GM19467 (cell line): ENCODE measurements at regions not wholly inside any gene's neighbourhood (a gene's known extent, or its start where the extent isn't known, plus 50 kb on each side); places are given as distances from the start of the nearest gene placed in this dataset.

ENCODE experiments used
- ATAC-seq: cut with Tn5 transposase; IDR thresholded peaks from one replicate; pipeline ENCODE4 v1.9.1; 2021; ENCODE audit warnings: mild to moderate bottlenecking, moderate library complexity; ENCODE audit not compliant: unreplicated experiment

DNA sequence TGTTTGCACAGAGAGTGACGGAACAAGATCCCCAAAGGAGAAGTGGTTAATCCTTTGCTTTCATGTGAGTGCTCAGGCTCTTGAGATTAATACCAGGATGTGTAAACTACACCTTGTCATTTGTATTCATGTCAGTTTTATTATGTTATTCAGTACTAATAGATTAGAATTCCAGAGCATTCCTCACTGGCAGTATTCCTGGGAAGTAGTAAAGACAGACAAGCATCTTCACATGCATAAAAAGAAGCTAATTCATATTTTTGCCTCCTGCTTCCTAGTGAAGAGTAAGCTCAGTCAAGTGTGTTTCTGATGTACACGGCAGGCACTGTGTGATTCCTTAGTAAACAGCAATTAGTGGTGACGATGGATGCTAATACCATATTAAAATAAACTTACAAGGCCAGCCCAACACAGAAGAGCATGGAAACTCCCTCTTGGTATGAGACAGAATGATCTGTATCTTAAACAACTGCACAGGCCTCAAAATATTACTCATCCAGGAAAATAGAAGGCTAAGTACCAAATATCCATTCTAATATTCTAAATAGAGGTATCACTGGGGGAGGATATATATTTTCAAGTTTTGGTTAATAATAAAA, 336.8 kb upstream of the MCTP2 start:
- no peak for ATAC-seq

DNA sequence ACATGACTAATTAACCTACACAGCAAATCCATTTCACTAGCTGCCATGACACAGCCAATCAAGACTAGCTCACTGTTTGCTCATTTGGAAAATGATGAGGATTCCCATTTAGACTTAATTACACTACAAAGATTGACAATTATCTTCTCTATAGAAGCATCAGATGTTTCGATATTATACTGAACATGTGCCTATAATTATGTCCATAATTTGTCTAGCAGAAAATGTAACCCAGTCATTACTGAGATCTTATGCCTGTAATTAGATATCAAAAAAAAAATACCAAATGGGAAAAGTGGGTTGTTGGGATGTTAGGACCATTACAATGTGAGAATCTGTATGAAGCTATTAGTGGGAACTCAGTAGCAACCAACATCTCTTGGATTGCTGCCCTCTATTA, 344.2 kb upstream of the MCTP2 start:
- ATAC-seq = no peak

DNA sequence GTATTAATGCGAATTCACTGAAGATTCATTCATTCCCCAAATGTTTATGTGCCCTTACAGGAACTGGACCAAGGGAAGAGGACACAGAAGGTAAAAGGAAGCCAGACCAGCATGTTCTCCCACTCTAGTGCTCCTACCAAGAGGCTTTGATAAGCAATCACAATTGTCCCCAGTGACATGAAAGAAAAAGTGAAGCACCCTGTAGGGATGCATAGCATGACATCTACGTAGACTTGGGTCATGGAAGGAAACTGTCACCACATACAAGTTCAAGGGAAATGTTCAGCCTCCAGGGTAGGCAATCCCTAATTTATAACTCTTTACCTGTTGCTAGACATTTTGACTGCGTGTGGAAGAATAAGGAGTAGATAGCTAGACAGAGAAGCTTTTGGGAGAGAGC, 348.6 kb upstream of the MCTP2 start:
- ATAC-seq = no peak

DNA sequence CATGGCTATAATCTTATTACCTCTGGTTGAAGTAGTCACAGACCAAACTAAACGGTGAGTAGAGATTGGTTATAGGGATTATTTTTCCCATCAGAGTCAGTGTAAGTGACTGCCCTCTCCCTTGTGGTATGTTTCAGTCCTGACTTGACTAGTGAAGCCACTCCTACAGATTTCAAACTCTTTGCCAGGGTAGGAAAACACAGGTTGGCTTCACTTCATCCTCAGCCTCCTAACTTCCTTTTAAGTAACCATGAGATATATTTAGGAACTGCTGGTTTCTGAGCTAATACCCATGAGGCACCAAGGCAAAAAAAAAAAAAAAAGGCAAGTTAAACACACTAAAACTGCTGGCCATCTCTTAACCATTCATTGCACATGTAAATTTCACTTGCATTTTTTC, 349.2 kb upstream of the MCTP2 start:
- ATAC-seq = no peak

DNA sequence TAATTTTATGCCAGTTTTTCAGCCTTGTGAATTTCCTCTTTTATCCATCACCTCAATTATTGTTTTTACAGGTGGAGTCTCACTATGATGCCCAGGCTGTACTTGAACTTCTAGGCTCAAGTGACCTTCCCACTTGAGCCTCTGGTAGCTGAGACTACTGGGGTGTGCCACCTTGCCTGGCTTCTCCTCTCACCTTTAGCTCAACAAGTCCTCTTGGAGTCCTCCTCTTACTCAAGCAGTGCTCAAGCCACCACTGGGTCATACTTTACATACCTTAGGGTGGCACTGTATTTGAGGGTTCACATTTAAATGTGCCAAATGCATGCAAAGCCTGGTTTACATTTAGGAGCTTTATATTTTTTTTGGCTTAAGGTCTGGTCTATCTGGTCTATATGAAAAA, 350.1 kb upstream of the MCTP2 start:
- ATAC-seq = no peak

DNA sequence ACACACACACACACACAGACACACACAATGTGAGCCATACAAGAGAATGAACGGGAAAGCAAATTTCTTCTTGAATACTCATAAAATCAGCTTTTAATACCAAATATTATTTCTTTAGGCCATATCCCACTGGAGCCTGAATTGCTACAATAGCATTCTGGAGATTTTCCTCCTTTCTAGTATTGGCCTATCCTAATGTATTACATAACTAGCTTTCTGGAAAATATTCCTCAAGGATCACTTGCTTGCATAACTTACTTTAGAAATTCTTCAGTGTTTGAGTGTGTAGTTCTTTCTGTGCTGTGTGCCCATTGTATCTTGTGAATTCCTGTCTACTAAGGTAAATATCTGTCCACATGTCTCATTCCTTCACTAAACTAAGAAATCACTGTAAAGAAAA, 351.0 kb upstream of the MCTP2 start:
- ATAC-seq = no peak

DNA sequence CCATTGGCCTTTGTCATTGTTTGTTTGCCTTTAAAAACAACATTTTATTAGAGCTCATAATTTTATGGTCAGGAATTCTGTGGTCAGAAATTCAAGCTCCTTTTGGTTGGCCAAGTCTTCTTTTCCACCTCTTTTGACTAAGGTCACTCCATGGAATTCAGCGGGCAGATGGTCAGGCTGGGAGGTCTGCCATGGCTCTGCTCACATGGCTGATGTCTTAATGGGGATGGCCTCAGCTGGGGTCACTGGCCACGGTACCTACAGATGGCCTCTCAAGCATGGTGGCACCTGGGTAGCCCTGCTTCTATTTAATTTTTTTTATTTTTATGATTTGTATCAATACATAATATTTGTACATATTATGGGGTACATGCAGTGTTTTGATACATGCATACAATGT, 360.8 kb upstream of the MCTP2 start:
- no peak for ATAC-seq

DNA sequence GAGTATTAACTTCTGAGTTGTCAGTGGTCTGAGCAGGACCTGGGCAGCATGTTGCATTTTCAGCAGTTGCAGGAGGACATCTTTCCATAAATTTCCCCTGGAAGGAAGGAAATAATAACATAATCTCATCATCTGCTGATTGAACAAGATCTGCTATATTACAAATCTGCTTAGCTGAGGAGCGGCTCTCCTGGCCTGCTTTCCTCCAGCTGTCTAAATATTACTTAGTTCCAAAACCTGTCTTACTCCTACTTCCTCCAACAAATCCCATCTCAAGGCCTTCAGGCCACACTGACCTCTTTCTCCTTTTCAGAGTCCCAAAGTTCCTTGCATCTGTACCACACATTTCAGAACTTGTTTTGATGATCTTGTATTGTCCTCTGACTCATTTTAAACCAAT, 364.4 kb upstream of the MCTP2 start:
- ATAC-seq = no peak

DNA sequence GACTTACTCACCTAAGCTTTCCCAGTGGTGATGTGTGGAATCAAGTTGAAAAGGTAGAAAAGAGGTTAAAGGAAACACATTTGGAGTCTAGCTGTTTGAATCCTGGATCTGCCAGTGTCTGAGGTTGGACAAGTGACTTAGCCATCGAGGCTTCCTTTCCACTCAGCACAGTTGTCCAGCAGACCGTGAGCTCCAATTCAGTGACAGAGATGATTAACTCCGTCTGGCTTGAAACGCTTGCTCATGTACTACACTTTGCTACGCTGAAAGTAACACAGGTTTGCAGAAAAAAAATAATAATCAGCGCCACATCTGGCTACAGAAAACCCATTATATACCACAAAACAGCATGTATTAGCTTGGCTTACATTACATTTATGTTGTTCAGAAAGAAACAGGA, 364.9 kb upstream of the MCTP2 start:
- no peak for ATAC-seq

DNA sequence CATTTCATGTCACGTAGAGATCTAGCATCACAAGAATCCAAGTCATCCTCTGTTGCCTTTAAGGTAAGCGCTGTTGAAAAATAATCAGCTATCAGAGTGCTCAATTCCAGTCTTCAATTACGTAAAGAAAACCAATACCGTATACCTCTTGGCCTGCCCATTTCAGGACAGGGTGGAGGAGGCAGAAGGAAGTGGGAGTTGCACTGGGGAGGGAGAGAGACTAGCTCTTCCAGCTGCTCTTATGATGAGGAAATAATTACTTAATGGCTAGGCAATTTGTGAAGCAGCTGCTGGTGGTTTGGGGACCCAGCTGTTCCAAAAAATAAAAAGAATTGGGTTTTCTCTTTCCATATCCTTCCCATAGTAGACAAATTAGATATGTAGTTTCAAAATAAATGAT, 365.8 kb upstream of the MCTP2 start:
- ATAC-seq = no peak

DNA sequence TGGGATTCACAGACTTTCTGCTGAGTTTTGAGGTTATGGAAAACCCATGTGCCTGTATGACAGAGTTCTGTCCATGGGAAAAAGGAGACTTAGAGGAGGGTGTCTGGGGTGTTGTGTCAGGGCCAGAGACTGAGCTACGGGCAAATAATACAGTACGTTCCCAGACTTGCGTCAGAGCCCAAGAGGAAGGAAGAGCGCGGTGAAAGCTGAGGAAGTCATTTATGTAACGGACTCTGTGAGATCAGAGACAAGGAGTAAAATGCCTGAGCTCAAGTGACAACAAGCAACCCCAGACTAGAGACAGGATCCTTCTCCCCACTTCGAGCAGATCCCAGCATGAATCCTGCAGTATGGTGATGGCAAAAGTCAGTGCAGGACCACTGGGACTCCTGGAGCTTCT, 368.6 kb upstream of the MCTP2 start:
- no peak for ATAC-seq

DNA sequence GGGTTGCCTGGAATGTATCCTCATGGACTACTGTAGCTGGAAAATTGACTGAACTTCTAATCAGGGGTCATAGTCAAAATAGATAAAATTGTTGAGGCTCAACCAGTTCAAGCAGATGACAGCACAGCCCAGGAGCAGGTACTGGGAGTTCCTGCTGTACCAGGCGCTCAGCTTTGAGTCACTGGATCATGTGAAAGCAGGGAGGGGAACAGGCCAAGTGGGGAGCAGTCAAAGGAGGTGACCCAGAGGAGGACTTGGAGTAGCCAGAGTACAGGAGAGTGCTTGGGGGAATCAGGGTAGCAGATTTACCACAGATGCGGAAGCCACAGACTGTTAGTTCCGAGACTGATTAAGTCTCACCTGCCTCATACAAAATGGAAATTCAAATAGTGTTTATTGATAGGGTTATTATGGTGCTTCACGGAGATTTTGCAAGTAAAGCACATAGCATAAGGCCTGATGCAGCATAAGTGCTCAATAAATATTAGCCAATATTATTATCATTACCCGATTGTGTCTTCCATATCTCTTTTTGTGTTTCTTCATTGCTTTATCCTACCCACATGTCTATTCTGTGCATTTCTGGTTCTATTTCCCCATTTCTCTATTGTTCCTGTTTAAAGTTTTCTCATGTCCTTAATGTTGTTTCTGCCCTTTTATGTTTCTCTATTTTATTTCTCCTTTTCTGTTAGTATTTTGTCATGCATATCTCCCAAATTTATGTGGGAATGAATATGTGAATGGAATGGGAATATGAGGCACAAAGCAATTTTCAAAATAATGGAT, 369.2 kb upstream of the MCTP2 start:
- no peak for ATAC-seq

DNA sequence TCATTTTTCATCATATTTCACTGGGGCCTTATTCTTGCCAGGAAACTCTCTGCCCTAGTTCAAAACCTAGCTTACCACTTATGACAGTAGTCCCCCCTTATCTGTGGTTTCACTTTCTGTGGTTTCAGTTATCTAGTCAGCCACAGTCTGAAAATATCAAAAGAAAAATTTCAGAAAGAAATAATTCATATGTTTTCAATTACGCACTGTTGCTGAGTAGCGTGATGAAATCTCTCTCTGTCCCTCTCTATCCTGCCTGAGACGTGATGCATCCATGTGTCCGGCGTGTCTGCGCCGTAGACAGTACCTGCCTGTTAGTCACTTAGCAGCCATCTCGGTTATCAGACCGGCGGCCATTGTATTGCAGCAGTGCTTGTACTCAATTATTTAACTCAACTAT, 369.9 kb upstream of the MCTP2 start:
- ATAC-seq = no peak

DNA sequence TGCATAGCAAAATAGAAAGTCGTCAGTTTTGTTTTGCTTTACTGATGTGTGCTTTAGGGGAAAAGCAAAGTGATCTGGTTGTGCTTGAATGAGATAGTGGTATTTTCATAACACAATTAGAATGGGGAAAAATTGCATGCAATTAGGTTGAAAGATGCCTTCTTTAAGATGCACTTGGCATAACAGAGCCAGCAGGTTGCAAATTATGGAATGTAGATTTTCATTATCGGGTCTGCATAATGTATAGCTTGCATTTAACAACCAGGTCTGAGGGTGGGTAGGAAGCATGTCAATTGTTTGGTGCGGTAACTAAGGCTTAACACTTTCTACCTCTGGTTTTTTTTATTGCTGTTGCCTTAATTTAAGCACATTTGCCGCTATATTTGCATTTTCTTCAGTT, 370.7 kb upstream of the MCTP2 start:
- no peak for ATAC-seq

DNA sequence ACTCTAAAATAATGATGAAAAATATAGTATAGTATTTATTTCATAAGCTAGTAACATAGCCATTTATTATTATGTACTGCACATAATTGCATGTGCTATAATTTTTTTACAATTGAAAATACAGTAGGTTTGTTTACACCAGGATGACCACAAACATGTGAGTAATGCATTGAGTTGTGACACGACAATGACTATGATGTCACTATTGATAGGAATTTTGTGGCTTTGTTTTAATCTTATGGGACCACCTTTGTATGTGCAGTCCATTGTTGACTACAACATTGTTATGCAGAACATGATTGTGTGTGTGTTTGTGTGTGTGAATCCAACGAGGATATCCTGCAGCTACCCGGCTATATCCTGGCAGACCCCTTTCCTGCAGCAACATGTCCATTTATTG, 372.2 kb upstream of the MCTP2 start:
- no peak for ATAC-seq

DNA sequence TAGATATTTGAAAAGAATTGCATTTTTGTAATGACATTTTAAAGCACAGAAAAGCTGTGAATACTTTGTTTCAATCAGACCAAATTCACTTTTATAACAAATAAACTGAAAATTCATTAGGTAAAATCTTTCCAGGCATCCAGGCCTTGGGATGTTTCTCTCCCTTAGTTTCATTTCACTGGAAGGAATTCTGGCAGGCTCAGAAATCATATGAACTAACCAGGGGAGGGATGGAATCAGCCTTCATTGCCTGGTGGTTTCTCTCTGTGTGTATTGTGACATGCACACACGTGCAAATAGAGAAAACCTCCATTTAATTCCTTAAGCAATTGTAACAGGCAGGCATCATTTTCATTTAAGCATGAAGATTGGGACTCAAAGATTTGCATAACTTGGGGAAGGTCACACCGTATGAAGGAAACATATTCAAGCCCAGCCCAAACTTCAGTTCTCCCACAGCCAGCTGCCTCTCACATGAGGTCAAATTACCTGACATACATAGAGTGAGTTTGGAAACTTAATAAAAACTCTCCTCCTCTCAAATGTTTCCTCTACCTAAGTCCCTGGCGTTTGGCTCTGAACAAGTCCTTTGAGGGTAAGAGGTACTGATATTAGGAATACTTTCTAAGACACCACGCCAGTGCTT, 376.1 kb upstream of the MCTP2 start:
- no peak for ATAC-seq

DNA sequence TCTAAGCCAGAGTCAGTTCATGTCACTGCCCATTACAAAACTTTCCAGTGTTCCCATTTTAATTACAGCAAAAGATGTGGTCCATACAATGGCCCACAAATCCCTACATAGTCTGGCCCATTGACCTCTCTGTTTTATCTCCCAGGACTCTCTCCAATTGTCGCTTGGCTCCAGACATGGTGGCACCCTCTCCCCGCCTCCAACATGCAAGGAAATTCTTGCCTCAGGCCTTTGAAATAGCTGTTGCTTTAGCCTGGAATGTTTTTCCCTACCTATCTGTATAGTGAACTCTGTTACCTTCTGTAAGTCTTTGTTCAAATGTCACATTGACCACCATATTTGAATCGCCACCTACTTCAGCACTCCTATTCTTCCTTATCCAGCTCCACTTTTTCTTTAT, 377.3 kb upstream of the MCTP2 start:
- no peak for ATAC-seq

DNA sequence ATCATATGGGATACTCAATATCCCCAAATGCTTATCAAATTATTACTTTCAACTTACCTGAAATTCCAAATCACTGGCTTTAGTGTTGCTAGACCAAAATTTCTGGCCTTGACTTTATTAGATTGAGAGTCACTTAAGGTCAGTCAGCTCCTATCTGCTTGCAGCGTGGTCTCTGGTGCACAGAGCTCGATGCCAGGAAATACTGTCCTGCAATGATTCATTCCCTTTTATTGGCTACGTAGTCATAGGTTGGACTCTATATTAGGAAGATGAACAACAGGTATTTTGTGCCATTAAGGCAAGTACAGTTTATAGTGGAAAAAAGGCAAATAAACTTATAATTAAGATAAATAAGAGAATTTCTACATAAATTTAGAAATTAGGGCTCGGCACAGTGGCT, 378.6 kb upstream of the MCTP2 start:
- no peak for ATAC-seq

DNA sequence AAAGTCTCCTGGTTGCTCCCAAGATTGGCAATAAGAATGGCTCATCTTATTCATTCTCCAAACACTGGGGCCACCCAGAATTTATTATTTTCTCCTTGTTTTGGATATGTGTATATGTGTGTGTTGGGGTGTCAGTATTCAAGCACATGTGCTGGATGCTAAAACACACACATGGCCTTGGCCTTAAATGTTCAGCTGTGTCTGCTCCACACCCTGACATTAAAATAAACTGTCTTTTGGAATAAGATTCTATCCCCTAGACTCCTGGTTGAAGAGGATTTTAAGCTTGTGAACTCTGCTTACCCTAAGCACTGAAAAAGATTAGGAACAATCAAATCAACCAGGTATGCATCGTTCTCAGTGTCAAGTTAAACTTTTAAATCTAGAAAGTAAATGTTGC, 382.9 kb upstream of the MCTP2 start:
- no peak for ATAC-seq

DNA sequence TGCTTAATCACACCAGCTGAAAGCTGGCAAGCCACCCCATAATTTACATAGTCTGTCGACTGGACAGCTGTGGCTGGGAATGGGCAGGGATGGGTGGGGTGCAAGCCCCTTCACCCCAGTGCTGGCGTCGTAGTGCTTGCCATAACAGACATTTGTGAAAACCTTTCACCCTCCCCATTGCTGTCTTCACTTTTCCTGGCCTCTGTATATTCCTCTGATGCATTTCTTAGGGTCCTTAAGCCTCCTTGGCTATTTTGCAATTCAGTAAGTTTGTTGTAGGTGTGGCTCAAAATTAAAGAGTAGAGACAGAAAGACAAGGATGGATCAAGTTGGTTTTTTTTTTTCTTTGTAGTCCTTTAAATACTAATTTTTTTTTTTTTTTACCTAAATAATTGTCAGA, 383.3 kb upstream of the MCTP2 start:
- no peak for ATAC-seq

DNA sequence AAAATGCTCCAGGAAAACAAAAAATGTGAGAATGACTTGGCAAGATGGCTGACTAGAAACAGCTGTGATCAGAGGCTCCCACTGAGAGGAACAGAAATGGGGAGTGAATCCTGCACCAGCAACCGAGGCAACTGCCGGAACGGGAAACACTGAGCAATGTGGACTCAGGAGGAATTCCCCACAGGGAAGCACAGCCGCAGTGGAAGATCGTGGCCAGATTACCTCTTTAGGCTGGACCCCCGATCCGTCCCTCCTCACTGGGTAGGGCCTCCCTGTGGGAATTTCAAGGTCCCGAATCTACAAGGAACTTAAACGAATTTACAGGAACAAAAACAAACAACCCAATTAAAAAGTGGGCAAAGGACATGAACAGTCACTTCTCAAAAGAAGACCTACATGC, 385.2 kb upstream of the MCTP2 start:
- ATAC-seq = no peak

DNA sequence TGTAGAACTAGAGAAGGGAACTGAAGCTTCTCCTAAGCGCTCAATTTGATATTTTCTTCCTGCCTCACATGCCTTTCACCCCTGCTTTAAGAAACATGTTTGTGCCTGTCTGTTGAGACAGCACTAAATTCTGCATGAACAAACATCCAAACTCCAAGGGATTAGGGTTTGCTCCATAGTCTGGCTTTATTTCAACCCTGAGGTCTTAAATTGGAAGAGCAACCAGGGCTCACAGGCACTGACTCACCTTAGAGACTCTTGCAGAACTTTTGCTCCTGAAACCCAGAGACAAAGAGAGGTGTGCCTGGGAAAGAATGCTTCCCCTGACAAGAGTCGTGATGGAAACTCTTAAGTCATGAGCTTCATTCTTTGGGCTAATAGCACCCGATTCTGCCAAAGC, 393.9 kb upstream of the MCTP2 start:
- ATAC-seq = no peak

DNA sequence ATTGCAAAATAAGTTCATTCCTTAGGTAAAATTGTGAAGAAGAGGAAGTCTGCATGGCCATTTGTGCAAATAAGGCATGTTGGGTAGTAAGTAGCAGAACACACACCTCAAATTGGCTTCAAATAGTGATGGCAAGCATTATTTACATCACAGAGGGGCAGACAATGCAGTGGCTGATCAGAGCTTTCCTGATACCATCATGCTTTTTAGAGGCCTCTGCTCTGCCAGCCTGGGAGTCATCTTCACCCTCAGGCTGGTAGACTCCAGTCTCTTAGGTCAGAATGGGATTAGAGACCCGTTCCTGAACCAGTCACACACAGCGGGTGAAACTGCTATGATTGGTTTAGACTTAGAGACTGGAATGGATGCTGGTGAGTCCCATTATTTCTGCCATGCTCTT, 396.0 kb upstream of the MCTP2 start:
- no peak for ATAC-seq
